MM.1S (cell line): ENCODE measurements at regions not wholly inside any gene's neighbourhood (a gene's known extent, or its start where the extent isn't known, plus 50 kb on each side); places are given as distances from the start of the nearest gene placed in this dataset.
"Not testable (repeated sequence)": the region's sequence is repeated elsewhere in the genome, so short reads cannot be mapped to it uniquely, and the experiment has no call there.

Source experiments
- CTCF ChIP-seq: fragments of 300-600 bp; sonication (generic); IDR thresholded peaks from 2 replicates; pipeline ENCODE4 v1.5.1; 2016; ENCODE audit warnings: antibody characterized with exemption, low read length, mixed read lengths
- EZH2 ChIP-seq: fragments of 300-600 bp; sonication (generic); optimal IDR thresholded peaks from 2 replicates; pipeline ENCODE3; 2017; ENCODE audit warnings: low read depth, mild to moderate bottlenecking, antibody characterized with exemption, low read length, mixed read lengths
- EZH2phosphoT487 ChIP-seq: fragments of 300-600 bp; sonication (generic); IDR thresholded peaks from 2 replicates; pipeline ENCODE4 v1.6.1; 2018; ENCODE audit warnings: antibody characterized with exemption, low read length

GRCh38 chr21:6521777-6522176 is 3999.6 kb upstream of the TPTE start:
- TF ChIP-seq EZH2, CTCF, EZH2phosphoT487: not testable (repeated sequence)
